Activated CD4-positive, alpha-beta T cell treated with anti-CD3 and anti-CD28 coated beads for 36 hours (primary cell): ENCODE measurements at regions not wholly inside any gene's neighbourhood (a gene's known extent, or its start where the extent isn't known, plus 50 kb on each side); places are given as distances from the start of the nearest gene placed in this dataset.
A peak's percentile ranks its signal among the peaks of the same experiment; 100 is the strongest.

Experiments used
- ATAC-seq: fragments of 200-7000 bp; cut with Tn5 transposase; one replicate; pipeline ENCODE4 v1.10.0; 2021; ENCODE audit warnings: mild to moderate bottlenecking, moderate library complexity
- CTCF ChIA-PET: fragments of 350-600 bp; sonication (Branson Sonifier 250); formaldehyde crosslinking; loops from one replicate; lab custom pipeline; 2021; ENCODE audit warnings: antibody characterized with exemption; lab: Charles Lee
- POLR2A ChIA-PET: fragments of 350-600 bp; sonication (Branson Sonifier 250); formaldehyde crosslinking; loops from one replicate; lab custom pipeline; 2021; ENCODE audit warnings: antibody characterized with exemption, inconsistent platforms; lab: Charles Lee
- DNase-seq: peaks from one replicate; pipeline ENCODE4 v3.0.0-alpha.2; 2020
- H3K27ac Mint-ChIP-seq: one replicate; pipeline ENCODE4 v1.8.0; 2021; ENCODE audit warnings: mixed read lengths
- H3K27me3 Mint-ChIP-seq: one replicate; pipeline ENCODE4 v1.8.0; 2021; ENCODE audit warnings: mixed read lengths
- H3K36me3 Mint-ChIP-seq: one replicate; pipeline ENCODE4 v1.8.0; 2021; ENCODE audit warnings: low read depth, mixed read lengths
- H3K4me1 Mint-ChIP-seq: one replicate; pipeline ENCODE4 v1.8.0; 2021; ENCODE audit warnings: mixed read lengths
- H3K4me3 Mint-ChIP-seq: one replicate; pipeline ENCODE4 v1.8.0; 2021; ENCODE audit warnings: mild to moderate bottlenecking, moderate library complexity, mixed read lengths
- H3K9me3 Mint-ChIP-seq: one replicate; pipeline ENCODE4 v1.8.0; 2021; ENCODE audit warnings: low read depth, mixed read lengths
- intact Hi-C, 2 experiments: fragments of 100-400 bp; cut with DNase I in 1 of 2; cut with micrococcal nuclease in 1 of 2; formaldehyde crosslinking; loops; one replicate each; pipeline versions ENCODE4 v1.14.2 to v1.15.1; 2022 to 2024; cut with DNase I, micrococcal nuclease

DNA sequence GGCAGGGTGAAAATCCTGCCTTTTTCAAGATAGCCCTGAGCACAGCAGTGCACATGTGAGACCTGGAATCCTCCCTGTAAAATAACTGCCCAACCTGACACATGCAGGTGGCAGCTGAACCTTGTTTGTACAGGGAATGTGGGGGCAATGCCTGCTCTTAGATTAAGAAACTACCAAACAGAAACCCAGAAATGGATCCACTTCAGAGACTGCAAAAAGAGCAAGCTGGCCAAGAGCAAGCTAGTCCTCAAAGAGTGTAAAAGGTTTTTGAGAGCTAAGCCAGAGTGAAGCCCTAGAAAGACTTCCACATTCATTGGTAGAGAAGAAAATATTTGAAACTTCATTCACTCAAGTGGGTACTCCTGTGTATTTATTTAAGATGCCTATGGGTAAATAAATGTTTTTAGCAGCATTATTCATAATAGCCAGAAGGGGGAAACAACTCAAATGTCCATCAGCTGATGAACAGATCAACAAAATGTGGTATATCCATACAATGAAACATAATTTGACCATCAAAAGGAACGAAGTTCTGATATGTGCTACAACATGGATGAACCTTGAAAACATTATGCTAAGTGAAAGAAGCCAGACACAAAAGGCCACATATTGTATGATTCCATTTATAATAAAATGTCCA, 96.0 kb upstream of the TSC22D2 start:
- ChIA-PET CTCF (interaction anchor here (0.6 kb wide), 1 partner anchor 191 kb away, joined by 3 read pairs; no protein-coding TSS in a partner anchor), POLR2A (no interaction called here)
- no peak overlapping the region for H3K4me3 Mint-ChIP-seq
- no peaks in the 10 kb centered on the region for H3K4me1 Mint-ChIP-seq
- no peaks in the 10 kb centered on the region for H3K36me3 Mint-ChIP-seq
- intact Hi-C loops = no loop called here
- DNase-seq (no peak), ATAC-seq (no peak)
- no peak overlapping the region for H3K27ac Mint-ChIP-seq
- peaks cover 12% of the 10 kb centered on the region for H3K27me3 Mint-ChIP-seq
- H3K9me3 Mint-ChIP-seq = no peaks in the 10 kb centered on the region

DNA sequence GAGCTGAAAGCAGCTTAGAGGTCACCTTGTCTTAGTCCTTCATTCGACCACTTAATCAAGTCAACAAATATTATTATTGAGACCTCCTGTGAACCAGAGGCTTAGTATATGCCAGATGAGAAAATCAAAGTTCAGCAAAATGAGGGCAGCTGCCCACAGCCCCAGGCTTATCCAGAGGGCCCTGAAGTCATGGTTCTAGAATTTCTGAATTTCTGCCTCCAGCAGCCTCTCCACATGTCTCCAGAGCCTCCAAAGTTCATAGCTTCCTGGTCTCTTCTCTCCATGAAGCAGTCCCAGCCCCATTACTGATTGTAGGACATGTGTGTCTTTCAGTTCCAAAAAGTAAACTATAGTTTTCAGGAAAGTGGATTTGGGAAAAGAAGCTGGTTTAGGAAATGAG, 96.9 kb upstream of the TSC22D2 start:
- Mint-ChIP-seq H3K4me1 (no peaks in the 10 kb centered on the region), H3K27me3 (peaks cover 11% of the 10 kb centered on the region), H3K36me3 (no peaks in the 10 kb centered on the region), H3K4me3 (no peak overlapping the region), H3K9me3 (no peaks in the 10 kb centered on the region), H3K27ac (no peak overlapping the region)
- DNase-seq (no peak), ATAC-seq (no peak)
- intact Hi-C loops = no loop called here
- CTCF ChIA-PET = interaction anchor here (0.6 to 1.0 kb wide), 2 partner anchors 14 to 192 kb away, joined by 3 to 4 read pairs; no protein-coding TSS in a partner anchor
- POLR2A ChIA-PET = no interaction called here

GRCh38 chr3:150309557-150309956, 98.5 kb upstream of the TSC22D2 start:
- ATAC-seq = no peak
- ChIA-PET CTCF (no interaction called here), POLR2A (no interaction called here)
- H3K4me1 Mint-ChIP-seq = no peaks in the 10 kb centered on the region
- DNase-seq = no peak
- no peaks in the 10 kb centered on the region for H3K36me3 Mint-ChIP-seq
- no peaks in the 10 kb centered on the region for H3K9me3 Mint-ChIP-seq
- H3K27me3 Mint-ChIP-seq = peaks cover 14% of the 10 kb centered on the region
- intact Hi-C loops = no loop called here
- H3K4me3 Mint-ChIP-seq = no peak overlapping the region
- H3K27ac Mint-ChIP-seq = no peak overlapping the region

DNA sequence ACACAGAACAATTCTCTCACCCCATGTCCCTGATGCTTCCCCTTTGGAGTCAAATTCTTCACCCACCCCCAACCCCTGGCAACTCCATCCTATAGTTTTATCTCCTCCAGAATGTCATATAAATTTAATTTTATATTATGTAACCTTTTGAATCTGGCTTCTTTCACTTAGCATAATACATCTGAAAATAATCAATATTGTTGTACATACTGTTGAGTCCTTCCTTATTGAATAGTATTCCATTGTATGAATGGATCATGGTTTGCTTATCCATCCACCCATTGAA, 98.9 kb upstream of the TSC22D2 start:
- POLR2A ChIA-PET = interaction anchor here (0.6 kb wide), 1 partner anchor 40 kb away, joined by 3 read pairs; no protein-coding TSS in a partner anchor
- Mint-ChIP-seq H3K9me3 (no peaks in the 10 kb centered on the region), H3K4me3 (no peak overlapping the region), H3K27me3 (peaks cover 16% of the 10 kb centered on the region), H3K4me1 (no peaks in the 10 kb centered on the region), H3K36me3 (no peaks in the 10 kb centered on the region), H3K27ac (no peak overlapping the region)
- CTCF ChIA-PET = no interaction called here
- ATAC-seq = no peak
- intact Hi-C loops = no loop called here
- DNase-seq = no peak

- intact Hi-C loops = no loop called here
These were observed 99.4 kb upstream of the TSC22D2 start for GRCh38 chr3:150308481-150309256.

GRCh38 chr3:150308037-150308319, 100.1 kb upstream of the TSC22D2 start:
- ChIA-PET POLR2A (no interaction called here), CTCF (interaction anchor here (0.7 to 1.2 kb wide), 3 partner anchors 11 to 456 kb away, joined by 3 to 5 read pairs (median 4); no protein-coding TSS in a partner anchor)
- intact Hi-C loops = no loop called here
- Mint-ChIP-seq H3K27me3 (peaks cover 19% of the 10 kb centered on the region), H3K36me3 (no peaks in the 10 kb centered on the region), H3K4me1 (no peaks in the 10 kb centered on the region), H3K27ac (no peak overlapping the region), H3K4me3 (no peak overlapping the region), H3K9me3 (no peaks in the 10 kb centered on the region)
- no peak for DNase-seq
- ATAC-seq = no peak

More at GRCh38 chr3:150308481-150309256, 99.4 kb upstream of the TSC22D2 start:
- DNase-seq (no peak), ATAC-seq (no peak)
- H3K4me3 Mint-ChIP-seq = no peak overlapping the region
- peaks cover 17% of the 10 kb centered on the region for H3K27me3 Mint-ChIP-seq
- CTCF ChIA-PET = interaction anchor here (0.6 to 1.0 kb wide), 2 partner anchors 122 to 138 kb away, joined by 3 to 4 read pairs; no protein-coding TSS in a partner anchor
- H3K9me3 Mint-ChIP-seq = no peaks in the 10 kb centered on the region
- no peak overlapping the region for H3K27ac Mint-ChIP-seq
- POLR2A ChIA-PET = interaction anchor here (0.6 kb wide), 1 partner anchor 41 kb away, joined by 3 read pairs; no protein-coding TSS in a partner anchor
- H3K36me3 Mint-ChIP-seq = no peaks in the 10 kb centered on the region
- H3K4me1 Mint-ChIP-seq = no peaks in the 10 kb centered on the region

DNA sequence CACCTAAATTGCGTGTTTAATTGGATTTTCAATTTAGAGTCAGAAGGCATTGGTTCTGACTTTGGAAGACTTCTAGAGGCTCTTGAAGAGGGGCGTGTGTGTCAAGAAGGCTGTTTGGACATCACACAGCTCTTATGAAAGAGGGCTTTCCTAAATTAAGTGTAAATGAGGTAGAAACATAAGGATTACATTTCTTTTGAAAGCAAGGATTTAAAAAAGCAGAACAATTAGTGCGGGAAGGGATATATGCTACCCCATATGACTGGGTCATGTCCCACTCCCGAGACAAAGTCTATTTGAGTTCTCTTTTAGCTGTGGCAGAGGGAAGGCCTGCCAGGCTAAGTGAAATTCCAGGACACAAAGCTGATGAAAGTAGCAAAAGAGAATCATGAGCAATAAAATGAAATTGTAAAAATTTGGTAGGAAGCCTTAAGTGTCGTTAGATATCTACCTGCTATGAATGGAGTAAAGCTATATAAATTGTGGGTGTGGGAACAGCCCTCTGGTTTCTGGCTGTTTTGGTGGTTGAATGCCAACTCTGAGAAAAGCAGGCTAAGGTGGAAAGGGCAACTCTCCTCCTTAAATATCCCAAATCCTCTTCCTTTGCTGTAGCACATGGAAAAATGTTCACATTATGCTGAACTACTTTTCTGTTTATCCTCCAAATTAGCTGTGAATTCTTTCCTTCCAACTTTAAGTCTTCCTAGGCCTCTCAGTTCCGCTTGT, 100.6 kb upstream of the TSC22D2 start:
- no peak for DNase-seq
- H3K9me3 Mint-ChIP-seq = no peaks in the 10 kb centered on the region
- H3K4me3 Mint-ChIP-seq = no peak overlapping the region
- no peak overlapping the region for H3K27ac Mint-ChIP-seq
- H3K27me3 Mint-ChIP-seq = peaks cover 22% of the 10 kb centered on the region
- no peaks in the 10 kb centered on the region for H3K4me1 Mint-ChIP-seq
- ChIA-PET CTCF (interaction anchor here (0.7 to 1.2 kb wide), 3 partner anchors 10 to 456 kb away, joined by 3 to 5 read pairs (median 4); no protein-coding TSS in a partner anchor), POLR2A (no interaction called here)
- intact Hi-C loops = no loop called here
- ATAC-seq = no peak
- H3K36me3 Mint-ChIP-seq = no peaks in the 10 kb centered on the region

DNA sequence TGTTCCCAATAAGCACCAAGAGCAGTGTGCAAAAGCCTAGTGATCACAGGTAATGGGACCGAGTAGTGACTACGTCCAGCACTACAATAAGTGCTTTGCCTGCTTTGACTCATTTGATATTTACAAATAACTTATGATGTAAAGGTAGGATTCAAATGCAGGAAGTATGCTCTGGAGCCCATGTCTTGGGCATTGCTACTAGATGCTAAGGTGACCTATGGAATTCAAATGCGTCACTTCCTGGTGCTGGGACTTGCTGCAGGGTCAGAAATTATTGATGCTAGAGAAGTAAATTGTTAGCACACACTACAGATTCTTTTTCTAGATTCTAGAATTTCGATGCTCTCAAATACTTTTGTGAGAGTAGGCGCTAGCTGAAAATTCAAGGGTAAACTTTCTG, 101.2 kb upstream of the TSC22D2 start:
- no peak for DNase-seq
- H3K9me3 Mint-ChIP-seq = no peaks in the 10 kb centered on the region
- intact Hi-C loops = no loop called here
- peaks cover 20% of the 10 kb centered on the region for H3K27me3 Mint-ChIP-seq
- CTCF ChIA-PET = interaction anchor here (1.2 kb wide), 2 partner anchors 10 to 14 kb away, joined by 3 to 5 read pairs; no protein-coding TSS in a partner anchor
- no peak overlapping the region for H3K4me3 Mint-ChIP-seq
- ATAC-seq = no peak
- no peaks in the 10 kb centered on the region for H3K4me1 Mint-ChIP-seq
- H3K27ac Mint-ChIP-seq = no peak overlapping the region
- H3K36me3 Mint-ChIP-seq = no peaks in the 10 kb centered on the region
- POLR2A ChIA-PET = no interaction called here

- ATAC-seq = no peak
- Mint-ChIP-seq H3K36me3 (no peaks in the 10 kb centered on the region), H3K9me3 (no peaks in the 10 kb centered on the region), H3K27ac (no peak overlapping the region), H3K4me1 (no peaks in the 10 kb centered on the region), H3K4me3 (no peak overlapping the region), H3K27me3 (peaks cover 19% of the 10 kb centered on the region)
- intact Hi-C loops = no loop called here
- DNase-seq = no peak
- ChIA-PET CTCF (interaction anchor here (1.2 kb wide), 1 partner anchor 13 kb away, joined by 3 read pairs; no protein-coding TSS in a partner anchor), POLR2A (no interaction called here)
These were observed 102.0 kb upstream of the TSC22D2 start for GRCh38 chr3:150306083-150306482.

DNA sequence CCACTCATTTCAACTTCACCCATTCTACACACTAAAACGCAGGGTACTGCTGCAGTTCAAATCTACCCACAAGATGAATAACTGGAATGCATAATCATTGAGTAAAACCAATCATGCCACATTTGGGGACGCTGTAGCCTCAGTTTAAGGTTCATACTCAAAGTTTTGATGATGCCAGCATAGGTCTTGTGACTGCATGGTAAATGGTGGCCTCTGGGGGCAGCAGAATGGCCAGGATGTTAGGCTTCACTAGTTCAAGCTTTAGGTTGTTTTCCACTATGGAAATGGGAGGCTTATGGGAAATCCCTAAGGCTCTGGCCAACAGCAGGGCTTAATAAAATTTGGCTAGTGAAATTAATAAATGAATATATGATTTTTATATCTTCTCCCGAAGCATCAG, 104.3 kb upstream of the TSC22D2 start:
- DNase-seq = peak; percentile 47
- no peaks in the 10 kb centered on the region for H3K4me1 Mint-ChIP-seq
- intact Hi-C loops = loop anchor here in 1 of 2 experiments (5.0 kb wide), 1 partner anchor 194 kb away; no protein-coding TSS in a partner anchor
- H3K4me3 Mint-ChIP-seq = no peak overlapping the region
- ChIA-PET CTCF (interaction anchor here (0.7 to 2.8 kb wide), 8 partner anchors 11 to 194 kb away, joined by 3 to 9 read pairs (median 4); no protein-coding TSS in a partner anchor), POLR2A (no interaction called here)
- ATAC-seq = peak; percentile 75
- H3K9me3 Mint-ChIP-seq = no peaks in the 10 kb centered on the region
- no peak overlapping the region for H3K27ac Mint-ChIP-seq
- H3K27me3 Mint-ChIP-seq = peaks cover 20% of the 10 kb centered on the region
- no peaks in the 10 kb centered on the region for H3K36me3 Mint-ChIP-seq

- no peak overlapping the region for H3K27ac Mint-ChIP-seq
- ATAC-seq (no peak), DNase-seq (no peak)
- no peaks in the 10 kb centered on the region for H3K36me3 Mint-ChIP-seq
- no peaks in the 10 kb centered on the region for H3K9me3 Mint-ChIP-seq
- no peak overlapping the region for H3K4me3 Mint-ChIP-seq
- POLR2A ChIA-PET = interaction anchor here (0.6 kb wide), 1 partner anchor 193 kb away, joined by 3 read pairs; no protein-coding TSS in a partner anchor
- intact Hi-C loops = loop anchor here in 1 of 2 experiments (5.0 kb wide), 1 partner anchor 195 kb away; no protein-coding TSS in a partner anchor
- no peaks in the 10 kb centered on the region for H3K4me1 Mint-ChIP-seq
- H3K27me3 Mint-ChIP-seq = peaks cover 16% of the 10 kb centered on the region
- CTCF ChIA-PET = no interaction called here
These were observed 105.9 kb upstream of the TSC22D2 start for GRCh38 chr3:150302246-150302645.
